Retinal pigment epithelial cell (primary cell): ENCODE measurements at regions not wholly inside any gene's neighbourhood (a gene's known extent, or its start where the extent isn't known, plus 50 kb on each side); places are given as distances from the start of the nearest gene placed in this dataset.

ENCODE experiments used
- DNase-seq: peaks from one replicate; pipeline ENCODE4 v3.0.0-alpha.2; 2010; ENCODE audit warnings: low read depth
- H3K4me3 ChIP-seq: 2 replicates; pipeline ENCODE4 v1.5.1; 2011; ENCODE audit warnings: mild to moderate bottlenecking, low read length, control low read depth, moderate library complexity
- TF ChIP-seq, protein P1 (sequence below): conservative IDR thresholded peaks from 2 replicates; pipeline ENCODE4 v1.5.1; 2011; ENCODE audit warnings: low read depth, low read length, control low read depth, inconsistent platforms

DNA sequence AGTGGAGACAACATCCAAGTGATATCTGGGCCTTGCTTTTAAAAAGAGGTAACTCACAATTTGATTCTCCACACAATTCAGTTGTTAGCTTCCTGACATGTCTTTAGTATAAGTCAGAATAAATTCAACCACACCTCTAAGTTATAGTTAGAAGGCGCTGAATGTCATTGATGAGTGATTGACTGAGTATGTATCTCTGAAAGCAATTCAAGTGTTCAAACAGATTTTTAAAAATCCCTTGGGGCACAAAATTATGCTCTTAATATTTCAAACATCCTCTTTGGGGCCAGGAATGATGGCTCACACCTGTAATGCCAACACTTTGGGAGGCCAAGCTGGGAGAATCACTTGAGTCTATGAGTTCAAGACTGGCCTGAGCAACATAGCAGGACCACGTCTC, 137.0 kb upstream of the PRR20A start:
- no peak for DNase-seq
- TF ChIP-seq, protein P1, sequence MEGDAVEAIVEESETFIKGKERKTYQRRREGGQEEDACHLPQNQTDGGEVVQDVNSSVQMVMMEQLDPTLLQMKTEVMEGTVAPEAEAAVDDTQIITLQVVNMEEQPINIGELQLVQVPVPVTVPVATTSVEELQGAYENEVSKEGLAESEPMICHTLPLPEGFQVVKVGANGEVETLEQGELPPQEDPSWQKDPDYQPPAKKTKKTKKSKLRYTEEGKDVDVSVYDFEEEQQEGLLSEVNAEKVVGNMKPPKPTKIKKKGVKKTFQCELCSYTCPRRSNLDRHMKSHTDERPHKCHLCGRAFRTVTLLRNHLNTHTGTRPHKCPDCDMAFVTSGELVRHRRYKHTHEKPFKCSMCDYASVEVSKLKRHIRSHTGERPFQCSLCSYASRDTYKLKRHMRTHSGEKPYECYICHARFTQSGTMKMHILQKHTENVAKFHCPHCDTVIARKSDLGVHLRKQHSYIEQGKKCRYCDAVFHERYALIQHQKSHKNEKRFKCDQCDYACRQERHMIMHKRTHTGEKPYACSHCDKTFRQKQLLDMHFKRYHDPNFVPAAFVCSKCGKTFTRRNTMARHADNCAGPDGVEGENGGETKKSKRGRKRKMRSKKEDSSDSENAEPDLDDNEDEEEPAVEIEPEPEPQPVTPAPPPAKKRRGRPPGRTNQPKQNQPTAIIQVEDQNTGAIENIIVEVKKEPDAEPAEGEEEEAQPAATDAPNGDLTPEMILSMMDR: no peak
- H3K4me3 ChIP-seq: no peak overlapping the region

- DNase-seq: no peak
- TF ChIP-seq, protein P1: no peak
Measured at GRCh38 chr13:57017357-57017756, 123.4 kb upstream of the PRR20A start.

DNA sequence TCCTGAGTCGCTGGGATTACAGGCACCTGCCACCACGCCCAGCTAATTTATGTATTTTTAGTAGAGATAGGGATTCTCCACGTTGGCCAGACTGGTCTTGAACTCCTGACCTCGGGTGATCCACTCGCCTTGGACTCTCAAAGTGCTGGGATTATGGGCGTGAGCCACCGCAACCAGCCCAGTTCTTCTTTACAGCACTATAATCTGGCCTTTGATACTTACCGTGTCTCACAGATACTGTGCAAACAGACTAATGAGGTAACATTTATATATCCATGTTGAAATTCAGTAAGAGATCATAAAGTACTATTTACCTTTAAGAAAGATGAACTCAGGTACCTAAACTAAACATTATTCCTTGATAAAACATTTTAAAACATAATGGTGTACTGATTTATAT, 121.8 kb upstream of the PRR20A start:
- no peak overlapping the region for H3K4me3 ChIP-seq
- DNase-seq: no peak
- TF ChIP-seq, protein P1: no peak

More at GRCh38 chr13:57017357-57017756, 123.4 kb upstream of the PRR20A start:
- H3K4me3 ChIP-seq: no peak overlapping the region

GRCh38 chr13:57030671-57031070, 110.0 kb upstream of the PRR20A start:
- DNase-seq: no peak
- no peak overlapping the region for H3K4me3 ChIP-seq
- TF ChIP-seq, protein P1: no peak

DNA sequence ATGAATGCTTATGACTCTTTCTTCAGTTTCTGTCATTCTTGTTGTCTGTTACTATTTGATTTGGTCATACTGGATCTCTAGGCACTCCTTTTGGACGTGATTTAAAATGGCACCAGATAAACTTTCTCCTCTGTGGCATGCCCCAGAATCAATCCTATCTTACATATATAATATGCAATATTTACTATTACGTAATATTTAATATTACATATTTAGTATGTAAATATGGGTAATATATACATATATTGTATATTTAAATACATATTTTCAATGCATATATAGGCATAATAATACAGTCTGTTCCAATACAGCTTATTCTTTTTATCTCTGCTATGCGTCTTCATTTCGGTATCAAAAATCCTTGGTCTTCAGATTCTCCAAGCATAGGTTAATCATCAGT, 104.4 kb upstream of the PRR20A start:
- TF ChIP-seq, protein P1: no peak
- H3K4me3 ChIP-seq: no peak overlapping the region
- no peak for DNase-seq

- TF ChIP-seq, protein P1: no peak
- DNase-seq: no peak
Measured at GRCh38 chr13:57044910-57045309, 95.8 kb upstream of the PRR20A start.

DNA sequence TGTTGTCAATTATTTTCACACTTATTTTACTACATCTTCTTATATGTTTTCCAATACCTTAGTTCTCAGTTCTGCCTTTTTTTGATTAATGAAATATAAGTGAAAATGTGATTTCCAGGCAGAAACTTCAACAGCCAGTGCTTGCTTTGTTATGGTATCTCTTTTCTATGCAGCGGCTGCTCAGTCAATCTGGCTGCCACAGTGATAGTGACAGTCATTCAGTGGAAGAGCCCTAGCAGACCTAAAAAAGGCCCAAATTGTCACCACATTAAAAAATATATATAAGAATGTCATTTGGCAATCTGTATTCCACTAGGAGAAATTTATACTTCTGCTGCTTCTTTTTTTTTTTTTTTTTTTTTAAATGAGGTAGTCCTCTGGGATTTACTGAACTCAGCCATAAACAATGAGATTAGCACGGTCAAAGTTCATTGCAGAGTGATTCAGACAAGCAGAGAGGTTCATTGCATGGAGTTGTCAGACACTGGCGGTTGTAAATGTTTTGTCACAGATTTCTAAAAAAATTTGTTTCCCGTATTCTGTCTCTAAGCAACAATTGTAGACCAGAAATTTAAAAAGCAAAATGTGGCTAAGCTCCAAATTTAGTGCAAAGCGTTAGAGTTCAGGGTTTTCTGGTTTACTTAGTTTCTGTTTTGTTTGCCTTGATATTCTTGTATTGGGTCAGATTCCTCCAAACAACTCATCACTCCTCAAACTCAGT, 94.7 kb upstream of the PRR20A start:
- DNase-seq: peak; percentile 91
- H3K4me3 ChIP-seq: no peak overlapping the region
- TF ChIP-seq, protein P1: no peak

More at GRCh38 chr13:57044910-57045309, 95.8 kb upstream of the PRR20A start:
- no peak overlapping the region for H3K4me3 ChIP-seq
